ENCODE measurements at regions not wholly inside any gene's neighbourhood (a gene's known extent, or its start where the extent isn't known, plus 50 kb on each side); places are given as distances from the start of the nearest gene placed in this dataset.

- no peaks in the 10 kb centered on the region for H3K36me3 ChIP-seq (replicated peaks in 1 of 2; ENCODE audit: control insufficient read depth in 1 of 2, insufficient read depth in 2 of 2, low read length in 1 of 2)
- H3F3A ChIP-seq (replicated peaks; ENCODE audit: insufficient read depth): no peaks in the 10 kb centered on the region
- no peak for DNase-seq
- no peak overlapping the region for H3K9ac ChIP-seq
- no peaks in the 10 kb centered on the region for H4K20me1 ChIP-seq (ENCODE audit: insufficient read depth)
- H3K79me2 ChIP-seq (ENCODE audit: insufficient read depth): no peaks in the 10 kb centered on the region
- ChIA-PET CTCF (interaction anchor here (2.0 to 2.6 kb wide), 2 partner anchors 11 to 25 kb away, joined by 4 to 9 read pairs; no protein-coding TSS in a partner anchor), POLR2A (no interaction called here)
- 49% methylated on average over 3 of the region's 3 CpGs for WGBS (ENCODE audit: low lambda C conversion rate)
- no peak overlapping the region for H3K4me2 ChIP-seq
- no peak overlapping the region for H3K27ac ChIP-seq (ENCODE audit: low read depth in 2 of 2, low read length in 1 of 2)
- H3K4me1 ChIP-seq (ENCODE audit: control insufficient read depth in 1 of 2, insufficient read depth in 2 of 2, low read depth in 1 of 2, low read length in 1 of 2): no peaks in the 10 kb centered on the region; a peak in 1 of 4 replicates
- no peaks in the 10 kb centered on the region for H3K9me2 ChIP-seq
- no peaks in the 10 kb centered on the region for H3K27me3 ChIP-seq (ENCODE audit: insufficient read depth)
- no peak overlapping the region for H3K4me3 ChIP-seq (ENCODE audit: low read depth in 2 of 2, low read length in 1 of 2)
- TF ChIP-seq TCF12 (IDR thresholded peaks at IDR 0.05) (no peak), ZBTB33 (IDR thresholded peaks at IDR 0.05; ENCODE audit: borderline replicate concordance, low read depth) (no peak), RFX5 (IDR thresholded peaks at IDR 0.05; ENCODE audit: low read length) (no peak), POLR2AphosphoS5 (IDR thresholded peaks at IDR 0.05; ENCODE audit: low read depth, low read length) (no peak), JUND (IDR thresholded peaks at IDR 0.05) (no peak), EZH2phosphoT487 (IDR thresholded peaks at IDR 0.05; ENCODE audit: borderline replicate concordance, low read depth) (no peak), PBX3 (IDR thresholded peaks at IDR 0.05) (no peak), MEF2A (IDR thresholded peaks at IDR 0.05; ENCODE audit: borderline replicate concordance, low read depth) (no peak), RXRA (IDR thresholded peaks at IDR 0.05; ENCODE audit: borderline replicate concordance, low read depth) (no peak), EP300 (IDR thresholded peaks at IDR 0.05; ENCODE audit: borderline replicate concordance in 1 of 2, low read depth in 1 of 2, low read length in 1 of 2) (no peak), TAF1 (IDR thresholded peaks at IDR 0.05; ENCODE audit: borderline replicate concordance, low read depth, low read length) (no peak), NFIC (IDR thresholded peaks at IDR 0.05; ENCODE audit: borderline replicate concordance) (no peak), SIN3A (IDR thresholded peaks at IDR 0.05; ENCODE audit: borderline replicate concordance, low read depth, low read length) (no peak), YY1 (IDR thresholded peaks at IDR 0.05; ENCODE audit: low read depth) (no peak), FOXM1 (IDR thresholded peaks at IDR 0.05; ENCODE audit: low read depth) (no peak), MXI1 (IDR thresholded peaks at IDR 0.05; ENCODE audit: low read depth, low read length) (no peak), TEAD4 (IDR thresholded peaks at IDR 0.05; ENCODE audit: borderline replicate concordance, insufficient read depth) (no peak)
- TF ChIP-seq, protein P1, sequence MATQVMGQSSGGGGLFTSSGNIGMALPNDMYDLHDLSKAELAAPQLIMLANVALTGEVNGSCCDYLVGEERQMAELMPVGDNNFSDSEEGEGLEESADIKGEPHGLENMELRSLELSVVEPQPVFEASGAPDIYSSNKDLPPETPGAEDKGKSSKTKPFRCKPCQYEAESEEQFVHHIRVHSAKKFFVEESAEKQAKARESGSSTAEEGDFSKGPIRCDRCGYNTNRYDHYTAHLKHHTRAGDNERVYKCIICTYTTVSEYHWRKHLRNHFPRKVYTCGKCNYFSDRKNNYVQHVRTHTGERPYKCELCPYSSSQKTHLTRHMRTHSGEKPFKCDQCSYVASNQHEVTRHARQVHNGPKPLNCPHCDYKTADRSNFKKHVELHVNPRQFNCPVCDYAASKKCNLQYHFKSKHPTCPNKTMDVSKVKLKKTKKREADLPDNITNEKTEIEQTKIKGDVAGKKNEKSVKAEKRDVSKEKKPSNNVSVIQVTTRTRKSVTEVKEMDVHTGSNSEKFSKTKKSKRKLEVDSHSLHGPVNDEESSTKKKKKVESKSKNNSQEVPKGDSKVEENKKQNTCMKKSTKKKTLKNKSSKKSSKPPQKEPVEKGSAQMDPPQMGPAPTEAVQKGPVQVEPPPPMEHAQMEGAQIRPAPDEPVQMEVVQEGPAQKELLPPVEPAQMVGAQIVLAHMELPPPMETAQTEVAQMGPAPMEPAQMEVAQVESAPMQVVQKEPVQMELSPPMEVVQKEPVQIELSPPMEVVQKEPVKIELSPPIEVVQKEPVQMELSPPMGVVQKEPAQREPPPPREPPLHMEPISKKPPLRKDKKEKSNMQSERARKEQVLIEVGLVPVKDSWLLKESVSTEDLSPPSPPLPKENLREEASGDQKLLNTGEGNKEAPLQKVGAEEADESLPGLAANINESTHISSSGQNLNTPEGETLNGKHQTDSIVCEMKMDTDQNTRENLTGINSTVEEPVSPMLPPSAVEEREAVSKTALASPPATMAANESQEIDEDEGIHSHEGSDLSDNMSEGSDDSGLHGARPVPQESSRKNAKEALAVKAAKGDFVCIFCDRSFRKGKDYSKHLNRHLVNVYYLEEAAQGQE (IDR thresholded peaks at IDR 0.05; ENCODE audit: low read depth, low read length): no peak
- TF ChIP-seq, protein P2, sequence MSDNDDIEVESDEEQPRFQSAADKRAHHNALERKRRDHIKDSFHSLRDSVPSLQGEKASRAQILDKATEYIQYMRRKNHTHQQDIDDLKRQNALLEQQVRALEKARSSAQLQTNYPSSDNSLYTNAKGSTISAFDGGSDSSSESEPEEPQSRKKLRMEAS (IDR thresholded peaks at IDR 0.05; ENCODE audit: low read depth): no peak
- no peaks in the 10 kb centered on the region for H3K9me3 ChIP-seq
- no peak overlapping the region for H2AFZ ChIP-seq (ENCODE audit: low read depth)
Measured at GRCh38 chr11:70493089-70493474, 94.8 kb downstream of the CTTN start.

All from SK-N-SH (cell line).